IMR-90 (cell line): ENCODE measurements at regions not wholly inside any gene's neighbourhood (a gene's known extent, or its start where the extent isn't known, plus 50 kb on each side); places are given as distances from the start of the nearest gene placed in this dataset.

Source experiments
- ATAC-seq: fragments of 200-7000 bp; cut with Tn5 transposase; 2 replicates; pipeline ENCODE4 v1.9.1; 2020; ENCODE audit warnings: low read depth, mild to moderate bottlenecking, moderate library complexity
- BruUV-seq: library from RNA; stranded (reverse); fragments of 400-500 nt; replicated peaks from 2 replicates; lab custom pipeline; 2021; lab: Mats Ljungman, UMichigan
- CTCF ChIA-PET: fragments of 300-600 bp; formaldehyde crosslinking; extraction: SDS; loops from one replicate; lab custom pipeline; 2021; ENCODE audit warnings: antibody characterized with exemption; lab: Yijun Ruan, JAX
- POLR2A ChIA-PET: fragments of 300-600 bp; sonication (Branson Sonifier 250); formaldehyde crosslinking; loops from one replicate; lab custom pipeline; 2022; ENCODE audit warnings: antibody characterized with exemption; ENCODE audit not compliant: unreplicated experiment; lab: Charles Lee
- DNase-seq: peaks from one replicate; pipeline ENCODE4 v3.0.0; 2013
- H2AFZ ChIP-seq: replicated peaks from 2 replicates; pipeline ENCODE3; 2013; ENCODE audit warnings: low read length, mild to moderate bottlenecking; ENCODE audit not compliant: poor library complexity
- H2AK5ac ChIP-seq: 2 replicates; pipeline ENCODE4 v1.6.1; 2013; ENCODE audit warnings: low read depth, low read length, inconsistent platforms
- H2AK9ac ChIP-seq: replicated peaks from 2 replicates; pipeline ENCODE3; 2013; ENCODE audit warnings: mild to moderate bottlenecking, low read depth, low read length, moderate library complexity; ENCODE audit not compliant: poor library complexity
- H2BK120ac ChIP-seq: 2 replicates; pipeline ENCODE4 v1.6.1; 2013; ENCODE audit warnings: low read depth, low read length, inconsistent platforms
- H2BK15ac ChIP-seq: 3 replicates; pipeline ENCODE4 v1.6.1; 2013; ENCODE audit warnings: low read depth, low read length, inconsistent platforms
- H2BK20ac ChIP-seq: 2 replicates; pipeline ENCODE4 v1.6.1; 2013; ENCODE audit warnings: low read depth, mild to moderate bottlenecking, inconsistent platforms, low read length, moderate library complexity
- H2BK5ac ChIP-seq: 2 replicates; pipeline ENCODE4 v1.6.1; 2013; ENCODE audit warnings: mild to moderate bottlenecking, low read depth, low read length, inconsistent platforms; ENCODE audit not compliant: poor library complexity, severe bottlenecking
- H3K14ac ChIP-seq: replicated peaks from 2 replicates; pipeline ENCODE4 v1.6.1; 2013; ENCODE audit warnings: low read depth, low read length, inconsistent platforms
- H3K18ac ChIP-seq: 2 replicates; pipeline ENCODE4 v1.6.1; 2013; ENCODE audit warnings: low read depth, low read length, control low read depth
- H3K23ac ChIP-seq: 2 replicates; pipeline ENCODE4 v1.6.1; 2013; ENCODE audit warnings: low read depth, low read length, inconsistent platforms
- H3K27ac ChIP-seq: 2 replicates; pipeline ENCODE4 v1.5.1; 2013; ENCODE audit warnings: mild to moderate bottlenecking, control low read depth, low read length; ENCODE audit not compliant: insufficient read depth
- H3K27me3 ChIP-seq: 2 replicates; pipeline ENCODE4 v1.6.1; 2013; ENCODE audit warnings: low read length; ENCODE audit not compliant: control insufficient read depth, insufficient read depth
- H3K36me3 ChIP-seq: 2 replicates; pipeline ENCODE4 v1.6.1; 2013; ENCODE audit warnings: low read length, mixed read lengths; ENCODE audit not compliant: control insufficient read depth, insufficient read depth
- H3K4ac ChIP-seq: 2 replicates; pipeline ENCODE4 v1.6.1; 2013; ENCODE audit warnings: low read depth, low read length, inconsistent platforms
- H3K4me1 ChIP-seq: 2 replicates; pipeline ENCODE4 v1.6.1; 2013; ENCODE audit warnings: low read length, mixed read lengths; ENCODE audit not compliant: control insufficient read depth, insufficient read depth
- H3K4me2 ChIP-seq: 2 replicates; pipeline ENCODE4 v1.6.1; 2013; ENCODE audit warnings: low read depth, mild to moderate bottlenecking, control low read depth, low read length, moderate library complexity
- H3K4me3 ChIP-seq: 2 replicates; pipeline ENCODE4 v1.5.1; 2013; ENCODE audit warnings: low read depth, mild to moderate bottlenecking, control low read depth, low read length, moderate library complexity; ENCODE audit not compliant: insufficient read depth
- H3K56ac ChIP-seq: 2 replicates; pipeline ENCODE4 v1.6.1; 2013; ENCODE audit warnings: low read length, inconsistent platforms; ENCODE audit not compliant: insufficient read depth; ENCODE audit errors: extremely low read depth
- H3K79me1 ChIP-seq, 2 experiments: 2 replicates each; pipeline ENCODE4 v1.6.1; 2013; ENCODE audit warnings: low read length in 2 of 2, inconsistent platforms in 1 of 2, low read depth in 1 of 2
- H3K9ac ChIP-seq: 2 replicates; pipeline ENCODE4 v1.6.1; 2013; ENCODE audit warnings: low read depth, low read length, control low read depth
- H3K9me1 ChIP-seq: 2 replicates; pipeline ENCODE4 v1.6.1; 2013; ENCODE audit warnings: low read length, inconsistent platforms; ENCODE audit not compliant: insufficient read depth
- H3K9me3 ChIP-seq: 2 replicates; pipeline ENCODE4 v1.6.1; 2013; ENCODE audit warnings: low read length; ENCODE audit not compliant: control insufficient read depth, insufficient read depth
- H4K20me1 ChIP-seq: 2 replicates; pipeline ENCODE4 v1.6.1; 2013; ENCODE audit warnings: low read length, inconsistent platforms; ENCODE audit not compliant: insufficient read depth
- H4K5ac ChIP-seq: 2 replicates; pipeline ENCODE4 v1.6.1; 2013; ENCODE audit warnings: mild to moderate bottlenecking, low read depth, low read length, control low read depth
- H4K8ac ChIP-seq, 2 experiments: 2 replicates each; pipeline ENCODE4 v1.6.1; 2013; ENCODE audit warnings: low read depth in 2 of 2, low read length in 2 of 2, control low read depth in 1 of 2, inconsistent platforms in 1 of 2
- H4K91ac ChIP-seq: 2 replicates; pipeline ENCODE4 v1.6.1; 2013; ENCODE audit warnings: low read depth, low read length, inconsistent platforms; ENCODE audit not compliant: insufficient read depth
- BHLHE40 ChIP-seq: fragments of 150-350 bp; IDR thresholded peaks from 2 replicates; pipeline ENCODE4 v1.6.1; 2016; ENCODE audit warnings: mild to moderate bottlenecking, low read depth, low read length
- CEBPB ChIP-seq: IDR thresholded peaks from 2 replicates; pipeline ENCODE4 v1.6.1; 2012; ENCODE audit warnings: low read depth, low read length, improper control_type of control experiment
- CHD1 ChIP-seq: IDR thresholded peaks from 2 replicates; pipeline ENCODE4 v1.6.1; 2012; ENCODE audit warnings: low read depth, low read length, improper control_type of control experiment
- CTCF ChIP-seq: conservative IDR thresholded peaks from 2 replicates; pipeline ENCODE4 v1.5.1; 2012; ENCODE audit warnings: mild to moderate bottlenecking, low read depth, low read length, improper control_type of control experiment
- ELK1 ChIP-seq: fragments of 150-350 bp; IDR thresholded peaks from 2 replicates; pipeline ENCODE4 v1.6.1; 2016; ENCODE audit warnings: low read depth, mild to moderate bottlenecking, low read length, moderate library complexity, borderline replicate concordance
- FOS ChIP-seq: fragments of 150-350 bp; IDR thresholded peaks from 2 replicates; pipeline ENCODE4 v1.6.1; 2016; ENCODE audit warnings: low read depth, low read length
- MAFK ChIP-seq: IDR thresholded peaks from 2 replicates; pipeline ENCODE4 v1.6.1; 2012; ENCODE audit warnings: low read depth, low read length, improper control_type of control experiment
- MAZ ChIP-seq: IDR thresholded peaks from 2 replicates; pipeline ENCODE4 v1.6.1; 2012; ENCODE audit warnings: low read depth, mild to moderate bottlenecking, low read length, improper control_type of control experiment, moderate library complexity, borderline replicate concordance
- MXI1 ChIP-seq: IDR thresholded peaks from 2 replicates; pipeline ENCODE4 v1.6.1; 2012; ENCODE audit warnings: low read depth, mild to moderate bottlenecking, low read length, moderate library complexity, borderline replicate concordance
- NFE2L2 ChIP-seq: fragments of 150-350 bp; IDR thresholded peaks from 2 replicates; pipeline ENCODE4 v1.6.1; 2016; ENCODE audit warnings: low read depth, mild to moderate bottlenecking, low read length
- POLR2A ChIP-seq: IDR thresholded peaks from 2 replicates; pipeline ENCODE4 v1.6.1; 2012; ENCODE audit warnings: mild to moderate bottlenecking, low read depth, low read length
- RAD21 ChIP-seq: IDR thresholded peaks from 2 replicates; pipeline ENCODE4 v1.6.1; 2012; ENCODE audit warnings: low read length, improper control_type of control experiment
- RCOR1 ChIP-seq: IDR thresholded peaks from 2 replicates; pipeline ENCODE4 v1.6.1; 2012; ENCODE audit warnings: mild to moderate bottlenecking, low read length, improper control_type of control experiment; ENCODE audit not compliant: insufficient replicate concordance
- RFX5 ChIP-seq: IDR thresholded peaks from 2 replicates; pipeline ENCODE4 v1.8.0; 2012; ENCODE audit warnings: low read depth, mild to moderate bottlenecking, low read length, moderate library complexity
- SMC3 ChIP-seq: fragments of 150-350 bp; IDR thresholded peaks from 2 replicates; pipeline ENCODE4 v1.6.1; 2016; ENCODE audit warnings: low read depth, mild to moderate bottlenecking, antibody characterized with exemption, low read length, moderate library complexity
- WGBS, 2 experiments: methylation state at CpG; one replicate each; pipeline versions ENCODE4 v1.1.5 to v1.1.7; 2013; ENCODE audit warnings: missing lambda C conversion rate in 2 of 2; ENCODE audit not compliant: insufficient read length in 1 of 2; ENCODE audit errors: extremely low coverage in 2 of 2; 5-methylcytosine and 5-hydroxymethylcytosine counted together
- dilution Hi-C: fragments of 300-500 bp; cut with HindIII; formaldehyde crosslinking; loops from one replicate; pipeline ENCODE4 v1.14.3; 2018; ENCODE audit warnings: low sequenced_read_pairs; ENCODE audit not compliant: unreplicated experiment
- in situ Hi-C: fragments of 300-500 bp; cut with MboI; formaldehyde crosslinking; loops from 3 replicates; pipeline ENCODE4 v1.14.3; 2019; ENCODE audit warnings: low sequenced_read_pairs, inconsistent platforms, mixed read lengths
- intact Hi-C: fragments of 100-400 bp; cut with micrococcal nuclease; formaldehyde crosslinking; loops from 2 replicates; pipeline ENCODE4 v1.10.0; 2022
- TF ChIP-seq, protein P1 (sequence below): fragments of 150-350 bp; IDR thresholded peaks from 2 replicates; pipeline ENCODE4 v1.6.1; 2017; ENCODE audit warnings: mild to moderate bottlenecking, antibody characterized with exemption, low read length, low read depth

DNA sequence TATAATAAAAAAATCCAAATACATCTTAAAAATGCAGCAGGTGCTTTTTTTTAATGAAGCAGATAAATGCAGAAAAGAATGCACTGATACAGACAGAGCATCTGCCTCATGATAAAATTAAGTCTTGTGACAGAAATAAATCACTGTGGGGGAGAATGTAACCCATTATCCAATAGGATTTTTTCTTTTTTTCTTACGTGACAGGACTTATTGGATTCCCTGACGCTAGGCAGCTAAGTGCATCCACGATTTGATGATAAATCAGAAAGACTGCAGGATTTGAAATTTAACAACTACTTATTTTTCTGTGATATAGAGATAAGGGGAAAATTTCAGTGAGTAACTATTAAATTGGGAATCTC is 110.6 kb upstream of the PPARGC1A start:
- ATAC-seq: no peak
- no peak overlapping the region for H4K8ac ChIP-seq
- no peak overlapping the region for H3K9ac ChIP-seq
- no peaks in the 10 kb centered on the region for H3K9me1 ChIP-seq
- no peak for DNase-seq
- intact Hi-C loops (no loop called here), dilution Hi-C loops (no loop called here), in situ Hi-C loops (no loop called here)
- no peak overlapping the region for H3K4me3 ChIP-seq
- no peak overlapping the region for H3K14ac ChIP-seq
- H3K4me1 ChIP-seq: peaks cover 1% of the 10 kb centered on the region; the same call in 1 of the 2 replicates
- no CpG with 5 or more reads among the region's 3 CpGs for WGBS, 2 experiments
- no peak overlapping the region for H3K18ac ChIP-seq
- no peak for TF ChIP-seq RCOR1
- no peak for TF ChIP-seq MAZ
- TF ChIP-seq ELK1: no peak
- no peak for TF ChIP-seq NFE2L2
- no peak for TF ChIP-seq POLR2A
- TF ChIP-seq RAD21: no peak
- TF ChIP-seq MXI1: no peak
- no peak for TF ChIP-seq FOS
- no peak for TF ChIP-seq SMC3
- no peak for TF ChIP-seq CTCF
- TF ChIP-seq BHLHE40: no peak
- no peak for TF ChIP-seq CEBPB
- TF ChIP-seq, protein P1, sequence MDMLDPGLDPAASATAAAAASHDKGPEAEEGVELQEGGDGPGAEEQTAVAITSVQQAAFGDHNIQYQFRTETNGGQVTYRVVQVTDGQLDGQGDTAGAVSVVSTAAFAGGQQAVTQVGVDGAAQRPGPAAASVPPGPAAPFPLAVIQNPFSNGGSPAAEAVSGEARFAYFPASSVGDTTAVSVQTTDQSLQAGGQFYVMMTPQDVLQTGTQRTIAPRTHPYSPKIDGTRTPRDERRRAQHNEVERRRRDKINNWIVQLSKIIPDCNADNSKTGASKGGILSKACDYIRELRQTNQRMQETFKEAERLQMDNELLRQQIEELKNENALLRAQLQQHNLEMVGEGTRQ: no peak
- no peak for TF ChIP-seq RFX5
- no peak for TF ChIP-seq MAFK
- TF ChIP-seq CHD1: no peak
- H3K9me3 ChIP-seq: no peaks in the 10 kb centered on the region
- ChIA-PET POLR2A (no interaction called here), CTCF (interaction anchor here (1.1 kb wide), 1 partner anchor 9 kb away, joined by 3 read pairs; no protein-coding TSS in a partner anchor)
- H3K27me3 ChIP-seq: no peaks in the 10 kb centered on the region
- H2BK120ac ChIP-seq: no peak overlapping the region
- H3K27ac ChIP-seq: no peak overlapping the region
- BruUV-seq: no TSS peak
- H3K23ac ChIP-seq: no peak overlapping the region
- no peak overlapping the region for H2BK5ac ChIP-seq
- H4K91ac ChIP-seq: no peak overlapping the region
- no peak overlapping the region for H4K5ac ChIP-seq
- H3K56ac ChIP-seq: no peak overlapping the region
- no peaks in the 10 kb centered on the region for H4K20me1 ChIP-seq
- H2BK15ac ChIP-seq: no peak overlapping the region
- H2BK20ac ChIP-seq: no peak overlapping the region
- H3K4me2 ChIP-seq: no peak overlapping the region
- H2AK5ac ChIP-seq: no peak overlapping the region
- no peaks in the 10 kb centered on the region for H3K79me1 ChIP-seq
- no peaks in the 10 kb centered on the region for H3K36me3 ChIP-seq
- no peak overlapping the region for H2AK9ac ChIP-seq
- no peak overlapping the region for H2AFZ ChIP-seq
- H3K4ac ChIP-seq: no peak overlapping the region
